Mesenchymal stem cell (in vitro differentiated cells and primary cell): ENCODE measurements at regions not wholly inside any gene's neighbourhood (a gene's known extent, or its start where the extent isn't known, plus 50 kb on each side); places are given as distances from the start of the nearest gene placed in this dataset.

ENCODE experiments used
- DNase-seq: peaks from one replicate; pipeline ENCODE4 v3.0.0-alpha.2; 2013
- H2AFZ ChIP-seq: one replicate; pipeline ENCODE4 v1.6.1; 2013; ENCODE audit warnings: low read depth, mild to moderate bottlenecking, control low read depth, inconsistent platforms, low read length, moderate library complexity
- H2AK5ac ChIP-seq: 2 replicates; pipeline ENCODE4 v1.6.1; 2013; ENCODE audit warnings: low read length, moderate library complexity, mild to moderate bottlenecking, inconsistent platforms; ENCODE audit not compliant: severe bottlenecking
- H2BK120ac ChIP-seq: one replicate; pipeline ENCODE4 v1.6.1; 2013; ENCODE audit warnings: low read depth, mild to moderate bottlenecking, inconsistent platforms, low read length, moderate library complexity
- H2BK12ac ChIP-seq, 2 experiments: one replicate each; pipeline ENCODE4 v1.6.1; 2013; ENCODE audit warnings: inconsistent platforms in 2 of 2, low read length in 2 of 2, mild to moderate bottlenecking in 2 of 2, moderate library complexity in 2 of 2, control low read depth in 1 of 2
- H2BK15ac ChIP-seq: one replicate; pipeline ENCODE4 v1.6.1; 2013; ENCODE audit warnings: mild to moderate bottlenecking, low read depth, inconsistent platforms; ENCODE audit not compliant: poor library complexity, severe bottlenecking
- H2BK5ac ChIP-seq: 2 replicates; pipeline ENCODE4 v1.6.1; 2013; ENCODE audit warnings: low read depth, mild to moderate bottlenecking, low read length, control low read depth, inconsistent platforms; ENCODE audit not compliant: poor library complexity, severe bottlenecking
- H3K14ac ChIP-seq, 2 experiments: one replicate each; pipeline ENCODE4 v1.6.1; 2013; ENCODE audit warnings: inconsistent platforms in 2 of 2, low read length in 2 of 2, control low read depth in 1 of 2, mild to moderate bottlenecking in 1 of 2, moderate library complexity in 1 of 2
- H3K18ac ChIP-seq, 2 experiments: one replicate each; pipeline ENCODE4 v1.6.1; 2013; ENCODE audit warnings: inconsistent platforms in 2 of 2, low read length in 2 of 2, control low read depth in 1 of 2, low read depth in 1 of 2, mild to moderate bottlenecking in 1 of 2
- H3K23ac ChIP-seq, 2 experiments: one replicate each; pipeline ENCODE4 v1.6.1; 2013; ENCODE audit warnings: inconsistent platforms in 2 of 2, low read length in 2 of 2, mild to moderate bottlenecking in 2 of 2, moderate library complexity in 2 of 2, control low read depth in 1 of 2
- H3K27ac ChIP-seq: 2 replicates; pipeline ENCODE4 v1.5.1; 2013; ENCODE audit warnings: mild to moderate bottlenecking, moderate library complexity, low read length, control low read depth, inconsistent platforms; ENCODE audit not compliant: poor library complexity, severe bottlenecking
- H3K27me3 ChIP-seq, 2 experiments: 2 replicates each; pipeline versions ENCODE4 v1.6.1 to v1.7.0; 2013; ENCODE audit warnings: low read length in 2 of 2, mild to moderate bottlenecking in 2 of 2, moderate library complexity in 2 of 2, control low read depth in 1 of 2, inconsistent platforms in 1 of 2; ENCODE audit not compliant: control insufficient read depth in 1 of 2, insufficient read depth in 1 of 2
- H3K36me3 ChIP-seq, 2 experiments: 2 replicates each; pipeline versions ENCODE4 v1.6.1 to v1.7.0; 2013; ENCODE audit warnings: low read length in 2 of 2, control low read depth in 1 of 2, inconsistent platforms in 1 of 2, low read depth in 1 of 2, mild to moderate bottlenecking in 1 of 2; ENCODE audit not compliant: insufficient read depth in 2 of 2, control insufficient read depth in 1 of 2
- H3K4ac ChIP-seq, 2 experiments: one replicate each; pipeline ENCODE4 v1.6.1; 2013; ENCODE audit warnings: inconsistent platforms in 2 of 2, low read length in 2 of 2, mild to moderate bottlenecking in 2 of 2, moderate library complexity in 2 of 2, control low read depth in 1 of 2, low read depth in 1 of 2
- H3K4me1 ChIP-seq: 2 replicates; pipeline ENCODE4 v1.6.1; 2013; ENCODE audit warnings: low read depth, low read length, control low read depth; ENCODE audit not compliant: control insufficient read depth, insufficient read depth
- H3K4me2 ChIP-seq: 2 replicates; pipeline ENCODE4 v1.6.1; 2013; ENCODE audit warnings: low read length, mild to moderate bottlenecking, inconsistent platforms; ENCODE audit not compliant: poor library complexity, severe bottlenecking
- H3K4me3 ChIP-seq, 2 experiments: 2 replicates each; pipeline versions ENCODE4 v1.5.1 to v1.7.0; 2013; ENCODE audit warnings: low read length in 2 of 2, mild to moderate bottlenecking in 2 of 2, control low read depth in 1 of 2, low read depth in 1 of 2; ENCODE audit not compliant: insufficient read depth in 1 of 2
- H3K79me1 ChIP-seq: replicated peaks from 2 replicates; pipeline ENCODE4 v1.6.1; 2013; ENCODE audit warnings: mild to moderate bottlenecking, control low read depth, low read length, inconsistent platforms; ENCODE audit not compliant: poor library complexity, severe bottlenecking
- H3K9ac ChIP-seq: 2 replicates; pipeline ENCODE4 v1.7.0; 2013; ENCODE audit warnings: mild to moderate bottlenecking, low read length, moderate library complexity
- H3K9me3 ChIP-seq: 2 replicates; pipeline ENCODE4 v1.7.0; 2013; ENCODE audit warnings: mild to moderate bottlenecking, low read length; ENCODE audit not compliant: control insufficient read depth
- H4K8ac ChIP-seq: one replicate; pipeline ENCODE4 v1.6.1; 2013; ENCODE audit warnings: inconsistent platforms, mild to moderate bottlenecking, low read length, moderate library complexity
- H4K91ac ChIP-seq: one replicate; pipeline ENCODE4 v1.6.1; 2013; ENCODE audit warnings: mild to moderate bottlenecking, low read length, inconsistent platforms
- WGBS: methylation state at CpG from one replicate; pipeline ENCODE4 v1.1.7; 2013; ENCODE audit warnings: mixed read lengths; 5-methylcytosine and 5-hydroxymethylcytosine counted together

- no peak for DNase-seq
- no peaks in the 10 kb centered on the region for H3K36me3 ChIP-seq
- H3K23ac ChIP-seq = no peak overlapping the region
- H2BK120ac ChIP-seq = no peak overlapping the region
- H2BK12ac ChIP-seq = no peak overlapping the region
- H3K4me3 ChIP-seq = no peak overlapping the region
- H3K4me1 ChIP-seq = no peaks in the 10 kb centered on the region
- H3K27me3 ChIP-seq = no peaks in the 10 kb centered on the region
- H3K4ac ChIP-seq = no peak overlapping the region
- no peak overlapping the region for H4K91ac ChIP-seq
- H3K4me2 ChIP-seq = no peak overlapping the region
- no peak overlapping the region for H2BK5ac ChIP-seq
- no peak overlapping the region for H2AK5ac ChIP-seq
- no peak overlapping the region for H3K27ac ChIP-seq
- no peaks in the 10 kb centered on the region for H3K9me3 ChIP-seq
- no peak overlapping the region for H4K8ac ChIP-seq
- no peak overlapping the region for H2BK15ac ChIP-seq
- H2AFZ ChIP-seq = no peak overlapping the region
- WGBS = 82% methylated on average over 4 of the region's 4 CpGs
- no peak overlapping the region for H3K14ac ChIP-seq
- no peaks in the 10 kb centered on the region for H3K79me1 ChIP-seq
- no peak overlapping the region for H3K18ac ChIP-seq
- H3K9ac ChIP-seq = no peak overlapping the region
Observed at GRCh38 chr3:111284503-111285183, 213.0 kb downstream of the NECTIN3 start.

DNA sequence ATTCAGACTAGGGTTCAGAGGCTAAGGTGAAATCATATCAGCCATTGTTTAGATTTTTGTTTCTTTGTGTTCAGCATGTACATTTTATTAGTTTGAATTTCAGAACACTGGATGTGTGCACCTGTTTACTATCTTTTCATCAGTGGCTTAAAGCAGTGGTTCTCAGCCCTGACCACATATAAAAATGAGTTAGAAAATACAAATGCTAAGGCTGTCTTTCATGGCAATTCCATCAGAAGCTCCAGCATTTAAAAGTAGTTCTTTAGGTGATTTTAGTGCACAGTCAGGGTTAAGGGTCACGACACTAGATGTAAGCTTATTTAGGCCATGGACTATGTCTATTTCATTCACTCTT is 213.5 kb downstream of the NECTIN3 start:
- no peak overlapping the region for H3K9ac ChIP-seq
- no peak overlapping the region for H2BK12ac ChIP-seq
- no peaks in the 10 kb centered on the region for H3K36me3 ChIP-seq
- H3K14ac ChIP-seq = no peak overlapping the region
- H3K4me2 ChIP-seq = no peak overlapping the region
- H2BK15ac ChIP-seq = no peak overlapping the region
- no peak overlapping the region for H3K4me3 ChIP-seq
- no peak overlapping the region for H2BK120ac ChIP-seq
- 89% methylated on average over 1 of the region's 1 CpG for WGBS
- H3K4ac ChIP-seq = no peak overlapping the region
- no peak overlapping the region for H2BK5ac ChIP-seq
- no peaks in the 10 kb centered on the region for H3K79me1 ChIP-seq
- H4K8ac ChIP-seq = no peak overlapping the region
- no peak overlapping the region for H4K91ac ChIP-seq
- no peak for DNase-seq
- H3K27ac ChIP-seq = no peak overlapping the region
- H3K9me3 ChIP-seq = no peaks in the 10 kb centered on the region
- no peak overlapping the region for H2AK5ac ChIP-seq
- H3K23ac ChIP-seq = no peak overlapping the region
- no peak overlapping the region for H2AFZ ChIP-seq
- H3K18ac ChIP-seq = no peak overlapping the region
- H3K27me3 ChIP-seq = no peaks in the 10 kb centered on the region
- H3K4me1 ChIP-seq = no peaks in the 10 kb centered on the region

- Histone ChIP-seq H2BK5ac (no peak overlapping the region), H2BK120ac (no peak overlapping the region), H3K18ac (no peak overlapping the region), H3K14ac (no peak overlapping the region), H4K91ac (no peak overlapping the region), H3K4ac (no peak overlapping the region), H3K23ac (no peak overlapping the region), H3K4me2 (no peak overlapping the region), H3K27ac (no peak overlapping the region), H3K9me3 (no peaks in the 10 kb centered on the region), H2AK5ac (no peak overlapping the region), H2AFZ (no peak overlapping the region), H4K8ac (no peak overlapping the region), H2BK12ac (no peak overlapping the region), H3K9ac (no peak overlapping the region), H3K79me1 (no peaks in the 10 kb centered on the region), H2BK15ac (no peak overlapping the region), H3K36me3 (no peaks in the 10 kb centered on the region), H3K27me3 (no peaks in the 10 kb centered on the region), H3K4me3 (no peak overlapping the region), H3K4me1 (no peaks in the 10 kb centered on the region)
- no peak for DNase-seq
- WGBS = 93% methylated on average over 4 of the region's 4 CpGs
Observed at GRCh38 chr3:111285694-111286093, 214.1 kb downstream of the NECTIN3 start.

GRCh38 chr3:111286746-111287145 is 215.1 kb downstream of the NECTIN3 start:
- H3K18ac ChIP-seq = no peak overlapping the region
- no peaks in the 10 kb centered on the region for H3K9me3 ChIP-seq
- no peak overlapping the region for H3K4ac ChIP-seq
- H3K36me3 ChIP-seq = no peaks in the 10 kb centered on the region
- 100% methylated on average over 1 of the region's 2 CpGs for WGBS
- no peak overlapping the region for H2BK5ac ChIP-seq
- no peak overlapping the region for H3K4me3 ChIP-seq
- H2BK12ac ChIP-seq = no peak overlapping the region
- H3K9ac ChIP-seq = no peak overlapping the region
- no peak overlapping the region for H4K8ac ChIP-seq
- H3K27ac ChIP-seq = no peak overlapping the region
- no peak overlapping the region for H2AFZ ChIP-seq
- no peaks in the 10 kb centered on the region for H3K4me1 ChIP-seq
- no peak overlapping the region for H3K4me2 ChIP-seq
- no peak overlapping the region for H3K14ac ChIP-seq
- no peak for DNase-seq
- no peaks in the 10 kb centered on the region for H3K27me3 ChIP-seq
- H2BK120ac ChIP-seq = no peak overlapping the region
- H2AK5ac ChIP-seq = no peak overlapping the region
- H3K23ac ChIP-seq = no peak overlapping the region
- no peak overlapping the region for H2BK15ac ChIP-seq
- H4K91ac ChIP-seq = no peak overlapping the region
- H3K79me1 ChIP-seq = no peaks in the 10 kb centered on the region
